H9 (cell line): ENCODE measurements at regions not wholly inside any gene's neighbourhood (a gene's known extent, or its start where the extent isn't known, plus 50 kb on each side); places are given as distances from the start of the nearest gene placed in this dataset.

Experiments
- DNase-seq: peaks from one replicate; pipeline ENCODE4 v3.0.0-alpha.2; 2017
- H2AFZ ChIP-seq: one replicate; pipeline ENCODE4 v1.6.1; 2013; ENCODE audit warnings: mild to moderate bottlenecking, low read length, control low read depth, moderate library complexity
- H2AK5ac ChIP-seq: 2 replicates; pipeline ENCODE4 v1.6.1; 2013; ENCODE audit warnings: low read length, control low read depth, mixed read lengths; ENCODE audit not compliant: insufficient read length
- H2BK120ac ChIP-seq: one replicate; pipeline ENCODE4 v1.6.1; 2013; ENCODE audit warnings: low read depth, mild to moderate bottlenecking, low read length, control low read depth, inconsistent platforms; ENCODE audit not compliant: poor library complexity, severe bottlenecking
- H2BK12ac ChIP-seq: 2 replicates; pipeline ENCODE4 v1.6.1; 2013; ENCODE audit warnings: low read length, control low read depth, mixed read lengths, low read depth; ENCODE audit not compliant: insufficient read length
- H2BK15ac ChIP-seq: 2 replicates; pipeline ENCODE4 v1.6.1; 2013; ENCODE audit warnings: low read depth, low read length, control low read depth
- H2BK20ac ChIP-seq: one replicate; pipeline ENCODE4 v1.6.1; 2013; ENCODE audit warnings: low read depth, mild to moderate bottlenecking, low read length, control low read depth, inconsistent platforms; ENCODE audit not compliant: poor library complexity, severe bottlenecking
- H2BK5ac ChIP-seq: 2 replicates; pipeline ENCODE4 v1.6.1; 2013; ENCODE audit warnings: low read length, control low read depth, mixed read lengths; ENCODE audit not compliant: insufficient read length
- H3K14ac ChIP-seq: 2 replicates; pipeline ENCODE4 v1.6.1; 2013; ENCODE audit warnings: low read length, control low read depth; ENCODE audit not compliant: insufficient read depth
- H3K18ac ChIP-seq: 2 replicates; pipeline ENCODE4 v1.6.1; 2013; ENCODE audit warnings: low read depth, mild to moderate bottlenecking, mixed read lengths, low read length, control low read depth; ENCODE audit not compliant: insufficient read length
- H3K23ac ChIP-seq: 2 replicates; pipeline ENCODE4 v1.6.1; 2013; ENCODE audit warnings: low read length, control low read depth, mixed read lengths, low read depth; ENCODE audit not compliant: insufficient read length
- H3K23me2 ChIP-seq: 2 replicates; pipeline ENCODE4 v1.6.1; 2013; ENCODE audit warnings: low read depth, mild to moderate bottlenecking, mixed read lengths, low read length, control low read depth; ENCODE audit not compliant: insufficient read length, poor library complexity, severe bottlenecking
- H3K27ac ChIP-seq: 2 replicates; pipeline ENCODE4 v1.5.1; 2013; ENCODE audit warnings: low read length, control low read depth, mixed read lengths, low read depth; ENCODE audit not compliant: insufficient read length
- H3K27me3 ChIP-seq: 2 replicates; pipeline ENCODE4 v1.6.1; 2013; ENCODE audit warnings: low read length, control low read depth, inconsistent platforms; ENCODE audit not compliant: insufficient read depth
- H3K4ac ChIP-seq: 2 replicates; pipeline ENCODE4 v1.6.1; 2013; ENCODE audit warnings: low read depth, mild to moderate bottlenecking, control low read depth, inconsistent platforms, low read length, moderate library complexity
- H3K4me1 ChIP-seq: 2 replicates; pipeline ENCODE4 v1.6.1; 2013; ENCODE audit warnings: low read length, control low read depth, inconsistent platforms; ENCODE audit not compliant: insufficient read depth
- H3K4me2 ChIP-seq: 2 replicates; pipeline ENCODE4 v1.6.1; 2013; ENCODE audit warnings: low read length, control low read depth, mixed read lengths; ENCODE audit not compliant: insufficient read length, insufficient read depth
- H3K56ac ChIP-seq: 2 replicates; pipeline ENCODE4 v1.6.1; 2013; ENCODE audit warnings: low read depth, mild to moderate bottlenecking, mixed read lengths, low read length, control low read depth; ENCODE audit not compliant: insufficient read length
- H3K79me1 ChIP-seq: 2 replicates; pipeline ENCODE4 v1.6.1; 2013; ENCODE audit warnings: low read depth, mild to moderate bottlenecking, moderate library complexity, low read length, control low read depth, inconsistent platforms; ENCODE audit not compliant: insufficient read depth, poor library complexity, severe bottlenecking
- H3K79me2 ChIP-seq: 2 replicates; pipeline ENCODE4 v1.6.1; 2013; ENCODE audit warnings: low read length, control low read depth, inconsistent platforms; ENCODE audit not compliant: insufficient read depth
- H3K9ac ChIP-seq: 2 replicates; pipeline ENCODE4 v1.6.1; 2013; ENCODE audit warnings: low read length, control low read depth, mixed read lengths; ENCODE audit not compliant: insufficient read length; ENCODE audit errors: extremely low read depth
- H3K9me3 ChIP-seq: one replicate; pipeline ENCODE4 v1.6.1; 2013; ENCODE audit warnings: low read depth, low read length, inconsistent platforms; ENCODE audit not compliant: control insufficient read depth
- H3T11ph ChIP-seq: one replicate; pipeline ENCODE4 v1.6.1; 2013; ENCODE audit warnings: mild to moderate bottlenecking, low read length, control low read depth, inconsistent platforms
- H4K20me1 ChIP-seq: one replicate; pipeline ENCODE4 v1.6.1; 2013; ENCODE audit not compliant: control insufficient read depth, insufficient read length, insufficient read depth
- H4K5ac ChIP-seq: 2 replicates; pipeline ENCODE4 v1.6.1; 2013; ENCODE audit warnings: low read depth, mild to moderate bottlenecking, mixed read lengths, low read length, control low read depth; ENCODE audit not compliant: insufficient read length
- H4K8ac ChIP-seq: replicated peaks from 2 replicates; pipeline ENCODE4 v1.6.1; 2013; ENCODE audit warnings: low read length, control low read depth, mixed read lengths, low read depth; ENCODE audit not compliant: insufficient read length
- H4K91ac ChIP-seq: 2 replicates; pipeline ENCODE4 v1.6.1; 2013; ENCODE audit warnings: low read depth, mild to moderate bottlenecking, moderate library complexity, mixed read lengths, low read length, control low read depth; ENCODE audit not compliant: insufficient read length
- H3K27ac Mint-ChIP-seq, 3 experiments: 2 replicates in 2 of 3; 3 replicates in 1 of 3; pipeline ENCODE4 v1.8.0; 2020 to 2021; ENCODE audit warnings: mixed read lengths in 3 of 3, mild to moderate bottlenecking in 1 of 3, moderate library complexity in 1 of 3
- H3K27me3 Mint-ChIP-seq: 2 replicates; pipeline ENCODE4 v1.8.0; 2021; ENCODE audit warnings: low read depth, mild to moderate bottlenecking, moderate library complexity, mixed read lengths
- H3K36me3 Mint-ChIP-seq, 3 experiments: 2 replicates in 2 of 3; 3 replicates in 1 of 3; pipeline ENCODE4 v1.8.0; 2020 to 2021; ENCODE audit warnings: low read depth in 3 of 3, mixed read lengths in 3 of 3; ENCODE audit not compliant: insufficient read depth in 1 of 3
- H3K4me1 Mint-ChIP-seq, 2 experiments: 2 replicates each; pipeline ENCODE4 v1.8.0; 2020; ENCODE audit warnings: mixed read lengths in 2 of 2
- H3K4me3 Mint-ChIP-seq, 2 experiments: 2 replicates in 1 of 2; 3 replicates in 1 of 2; pipeline ENCODE4 v1.8.0; 2020 to 2021; ENCODE audit warnings: mild to moderate bottlenecking in 2 of 2, mixed read lengths in 2 of 2, moderate library complexity in 1 of 2
- H3K9me3 Mint-ChIP-seq, 2 experiments: 2 replicates in 1 of 2; 3 replicates in 1 of 2; pipeline ENCODE4 v1.8.0; 2020; ENCODE audit warnings: mild to moderate bottlenecking in 2 of 2, mixed read lengths in 2 of 2, moderate library complexity in 1 of 2
- WGBS: extraction: QIAGEN DNeasy Blood & Tissue Kit; methylation state at CpG from one replicate; pipeline ENCODE4 v1.1.7; 2013; ENCODE audit warnings: missing lambda C conversion rate, low lambda C conversion rate, mixed read lengths; ENCODE audit not compliant: insufficient read length; ENCODE audit errors: extremely low coverage; 5-methylcytosine and 5-hydroxymethylcytosine counted together
- TF ChIP-seq, protein P1 (sequence below): fragments of 200-600 bp; sonication (generic); conservative IDR thresholded peaks from 3 replicates; pipeline ENCODE4 v1.8.0; 2021; ENCODE audit warnings: antibody characterized with exemption, mild to moderate bottlenecking

- H3K27me3 ChIP-seq = peaks cover 17% of the 10 kb centered on the region; the same call in 1 of the 2 replicates
- Mint-ChIP-seq H3K4me3 (no peak overlapping the region), H3K4me1 (peaks cover 27 to 29% of the 10 kb centered on the region in 2 experiments), H3K27ac (no peak overlapping the region; a peak in 1 of 7 replicates), H3K36me3 (0 out of 7 replicates have a peak, but pooled peaks cover 0 to 4% (median 0%) of the 10 kb centered on the region in 3 experiments), H3K9me3 (peaks cover 0 to 3% of the 10 kb centered on the region in 2 experiments; a peak in 1 of 5 replicates), H3K27me3 (peaks cover 52% of the 10 kb centered on the region)
- no peak overlapping the region for H4K91ac ChIP-seq
- H3K4ac ChIP-seq = no peak overlapping the region
- H3T11ph ChIP-seq = no peak overlapping the region
- no peak overlapping the region for H4K5ac ChIP-seq
- no peak overlapping the region for H3K27ac ChIP-seq
- H2BK12ac ChIP-seq = no peak overlapping the region
- H3K56ac ChIP-seq = no peak overlapping the region
- WGBS = no CpG with 5 or more reads among the region's 7 CpGs
- H3K23me2 ChIP-seq = peaks cover 10% of the 10 kb centered on the region
- no peak overlapping the region for H2BK5ac ChIP-seq
- no peak for DNase-seq
- no peak overlapping the region for H4K8ac ChIP-seq
- no peaks in the 10 kb centered on the region for H3K79me1 ChIP-seq
- no peaks in the 10 kb centered on the region for H3K79me2 ChIP-seq
- TF ChIP-seq, protein P1, sequence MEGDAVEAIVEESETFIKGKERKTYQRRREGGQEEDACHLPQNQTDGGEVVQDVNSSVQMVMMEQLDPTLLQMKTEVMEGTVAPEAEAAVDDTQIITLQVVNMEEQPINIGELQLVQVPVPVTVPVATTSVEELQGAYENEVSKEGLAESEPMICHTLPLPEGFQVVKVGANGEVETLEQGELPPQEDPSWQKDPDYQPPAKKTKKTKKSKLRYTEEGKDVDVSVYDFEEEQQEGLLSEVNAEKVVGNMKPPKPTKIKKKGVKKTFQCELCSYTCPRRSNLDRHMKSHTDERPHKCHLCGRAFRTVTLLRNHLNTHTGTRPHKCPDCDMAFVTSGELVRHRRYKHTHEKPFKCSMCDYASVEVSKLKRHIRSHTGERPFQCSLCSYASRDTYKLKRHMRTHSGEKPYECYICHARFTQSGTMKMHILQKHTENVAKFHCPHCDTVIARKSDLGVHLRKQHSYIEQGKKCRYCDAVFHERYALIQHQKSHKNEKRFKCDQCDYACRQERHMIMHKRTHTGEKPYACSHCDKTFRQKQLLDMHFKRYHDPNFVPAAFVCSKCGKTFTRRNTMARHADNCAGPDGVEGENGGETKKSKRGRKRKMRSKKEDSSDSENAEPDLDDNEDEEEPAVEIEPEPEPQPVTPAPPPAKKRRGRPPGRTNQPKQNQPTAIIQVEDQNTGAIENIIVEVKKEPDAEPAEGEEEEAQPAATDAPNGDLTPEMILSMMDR = no peak
- H4K20me1 ChIP-seq = no peaks in the 10 kb centered on the region
- H3K23ac ChIP-seq = no peak overlapping the region
- no peak overlapping the region for H2AK5ac ChIP-seq
- H2BK15ac ChIP-seq = no peak overlapping the region
- H3K9ac ChIP-seq = no peak overlapping the region
- peaks cover 8% of the 10 kb centered on the region; the same call in 1 of the 2 replicates for H3K4me1 ChIP-seq
- H2BK20ac ChIP-seq = no peak overlapping the region
- no peak overlapping the region for H3K18ac ChIP-seq
- H3K9me3 ChIP-seq = no peaks in the 10 kb centered on the region
- no peak overlapping the region for H3K4me2 ChIP-seq
- H2AFZ ChIP-seq = no peak overlapping the region
- no peak overlapping the region for H3K14ac ChIP-seq
- no peak overlapping the region for H2BK120ac ChIP-seq
These were observed 466.3 kb downstream of the SOX9 start for GRCh38 chr17:72587156-72587555.
